GM12878 (cell line): ENCODE measurements at regions not wholly inside any gene's neighbourhood (a gene's known extent, or its start where the extent isn't known, plus 50 kb on each side); places are given as distances from the start of the nearest gene placed in this dataset.

Experiments
- ATAC-seq: fragments of 200-7000 bp; cut with Tn5 transposase; 3 replicates; pipeline ENCODE4 v1.9.1; 2020; ENCODE audit warnings: mild to moderate bottlenecking, moderate library complexity
- BruUV-seq: library from RNA; stranded (reverse); fragments of 400-500 nt; replicated peaks from 2 replicates; lab custom pipeline; 2021; lab: Mats Ljungman, UMichigan
- CTCF ChIA-PET: fragments of 300-600 bp; sonication (Branson Sonifier 250); formaldehyde crosslinking; extraction: SDS; loops from one replicate; lab custom pipeline; 2021; ENCODE audit warnings: inconsistent platforms; lab: Yijun Ruan, JAX
- POLR2A ChIA-PET: fragments of 350-600 bp; formaldehyde crosslinking; extraction: SDS; loops from one replicate; lab custom pipeline; 2021; ENCODE audit warnings: inconsistent platforms; lab: Charles Lee
- RAD21 ChIA-PET: fragments of 300-600 bp; sonication (Branson Sonifier 250); formaldehyde crosslinking; loops from one replicate; lab custom pipeline; 2023; ENCODE audit warnings: antibody characterized with exemption; ENCODE audit not compliant: unreplicated experiment; lab: Charles Lee
- SMC1A ChIA-PET: fragments of 300-600 bp; sonication (Branson Sonifier 250); formaldehyde crosslinking; loops from one replicate; lab custom pipeline; 2023; ENCODE audit not compliant: unreplicated experiment, uncharacterized antibody; lab: Charles Lee
- DNase-seq: peaks from one replicate; pipeline ENCODE4 v3.0.0-alpha.2; 2011; ENCODE audit warnings: low read depth, low spot score
- FAIRE-seq: peaks from 3 replicates; lab custom pipeline; 2011; peaks lifted over from hg19 to GRCh38; lab: Jason Lieb, UNC
- H2AFZ ChIP-seq: 2 replicates; pipeline ENCODE4 v1.6.0; 2011; ENCODE audit warnings: low read depth, low read length, control low read depth; ENCODE audit not compliant: control insufficient read depth
- H3K27ac ChIP-seq: 2 replicates; pipeline ENCODE4 v1.5.1; 2011; ENCODE audit warnings: control low read depth; ENCODE audit not compliant: control insufficient read depth, insufficient read depth
- H3K27me3 ChIP-seq, 2 experiments: replicated peaks in 1 of 2; 2 replicates each; pipeline versions ENCODE4 v1.6.0 to v1.6.1; 2011; ENCODE audit warnings: low read length in 1 of 2; ENCODE audit not compliant: control insufficient read depth in 2 of 2, insufficient read depth in 2 of 2
- H3K36me3 ChIP-seq, 2 experiments: 2 replicates each; pipeline ENCODE4 v1.5.1; 2011; ENCODE audit warnings: low read length in 1 of 2; ENCODE audit not compliant: control insufficient read depth in 2 of 2, insufficient read depth in 2 of 2
- H3K4me1 ChIP-seq: 2 replicates; pipeline ENCODE4 v1.6.1; 2011; ENCODE audit warnings: mild to moderate bottlenecking, low read length, moderate library complexity, mixed read lengths; ENCODE audit not compliant: control insufficient read depth, insufficient read depth
- H3K4me2 ChIP-seq: 2 replicates; pipeline ENCODE4 v1.6.0; 2011; ENCODE audit warnings: control low read depth; ENCODE audit not compliant: control insufficient read depth, insufficient read depth
- H3K4me3 ChIP-seq: fragments of 200-600 bp; sonication (generic); 2 replicates; pipeline ENCODE4 v1.5.1; 2016
- H3K79me2 ChIP-seq: 2 replicates; pipeline ENCODE4 v1.6.0; 2011; ENCODE audit warnings: low read length; ENCODE audit not compliant: control insufficient read depth, insufficient read depth
- H3K9ac ChIP-seq: 2 replicates; pipeline ENCODE4 v1.8.0; 2011; ENCODE audit warnings: low read length, control low read depth, mixed read lengths; ENCODE audit not compliant: control insufficient read depth, insufficient read depth
- H3K9me3 ChIP-seq: replicated peaks from 3 replicates; pipeline ENCODE4 v1.5.1; 2011; ENCODE audit warnings: mild to moderate bottlenecking, low read length; ENCODE audit not compliant: control insufficient read depth, insufficient read depth
- H4K20me1 ChIP-seq: 2 replicates; pipeline ENCODE4 v1.6.0; 2011; ENCODE audit not compliant: control insufficient read depth, insufficient read depth
- ATF2 ChIP-seq: IDR thresholded peaks from 2 replicates; pipeline ENCODE4 v1.6.1; 2012; ENCODE audit warnings: low read length, inconsistent platforms
- FOXK2 ChIP-seq: fragments of 450-650 bp; IDR thresholded peaks from 2 replicates; pipeline ENCODE4 v1.6.1; 2017; ENCODE audit warnings: mild to moderate bottlenecking, moderate library complexity
- NRF1 ChIP-seq: conservative IDR thresholded peaks from 2 replicates; pipeline ENCODE4 v1.6.1; 2011; ENCODE audit warnings: mild to moderate bottlenecking, low read depth, low read length, improper control_type of control experiment
- POLR2AphosphoS5 ChIP-seq: IDR thresholded peaks from 2 replicates; pipeline ENCODE4 v1.6.1; 2011; ENCODE audit warnings: mild to moderate bottlenecking, low read length, inconsistent platforms
- RCOR1 ChIP-seq: conservative IDR thresholded peaks from 2 replicates; pipeline ENCODE4 v1.6.1; 2012; ENCODE audit warnings: low read depth, low read length, improper control_type of control experiment
- SMC3 ChIP-seq: IDR thresholded peaks from 2 replicates; pipeline ENCODE4 v1.6.1; 2011; ENCODE audit warnings: low read length, improper control_type of control experiment, borderline replicate concordance
- TCF12 ChIP-seq: IDR thresholded peaks from 2 replicates; pipeline ENCODE4 v1.6.1; 2011; ENCODE audit warnings: low read depth, mild to moderate bottlenecking, low read length
- WRNIP1 ChIP-seq: IDR thresholded peaks from 2 replicates; pipeline ENCODE4 v1.6.1; 2011; ENCODE audit warnings: low read depth, low read length, improper control_type of control experiment, borderline replicate concordance
- ZBTB40 ChIP-seq: fragments of 450-650 bp; IDR thresholded peaks from 2 replicates; pipeline ENCODE4 v1.6.1; 2016; ENCODE audit warnings: mild to moderate bottlenecking, moderate library complexity, borderline replicate concordance
- WGBS: methylation state at CpG from one replicate; pipeline ENCODE4 v1.1.6; 2016; ENCODE audit warnings: low lambda C conversion rate; ENCODE audit not compliant: insufficient replicate concordance, insufficient coverage; ENCODE audit errors: missing lambda C conversion rate; 5-methylcytosine and 5-hydroxymethylcytosine counted together
- in situ Hi-C: fragments of 300-500 bp; cut with MboI; formaldehyde crosslinking; loops from 9 replicates; pipeline ENCODE4 v1.14.3; 2018; ENCODE audit warnings: mixed read lengths
- intact Hi-C: fragments of 100-400 bp; cut with micrococcal nuclease; formaldehyde crosslinking; loops from one replicate; pipeline ENCODE4 v1.14.2; 2022; ENCODE audit not compliant: unreplicated experiment

- 20% methylated on average over 5 of the region's 5 CpGs for WGBS
- in situ Hi-C loops, result no loop called here
- RAD21 ChIA-PET, result no interaction called here
- TF ChIP-seq SMC3 (no peak), POLR2AphosphoS5 (no peak), WRNIP1 (no peak)
- H3K4me3 ChIP-seq, result no peak overlapping the region
- DNase-seq (no peak), FAIRE-seq (no peak), ATAC-seq (no peak)
- no peaks in the 10 kb centered on the region for H3K79me2 ChIP-seq
- H3K4me1 ChIP-seq, result no peaks in the 10 kb centered on the region
- no TSS peak for BruUV-seq
- POLR2A ChIA-PET, result no interaction called here
- intact Hi-C loops, result no loop called here
- CTCF ChIA-PET, result interaction anchor here (1.2 kb wide), 1 partner anchor 34 kb away, joined by 4 read pairs; no protein-coding TSS in a partner anchor
- no peak overlapping the region for H3K4me2 ChIP-seq
- H4K20me1 ChIP-seq, result no peaks in the 10 kb centered on the region
- H3K9ac ChIP-seq, result no peak overlapping the region
- no peaks in the 10 kb centered on the region for H3K9me3 ChIP-seq
- no peaks in the 10 kb centered on the region for H3K27me3 ChIP-seq
- SMC1A ChIA-PET, result no interaction called here
- no peak overlapping the region for H2AFZ ChIP-seq
- no peak overlapping the region for H3K27ac ChIP-seq
- H3K36me3 ChIP-seq, result no peaks in the 10 kb centered on the region
These were observed 374.3 kb upstream of the TGFBR2 start for GRCh38 chr3:30232142-30232541.

GRCh38 chr3:30233913-30234646 is 372.3 kb upstream of the TGFBR2 start:
- ATAC-seq, result no peak
- in situ Hi-C loops (no loop called here), intact Hi-C loops (no loop called here)
- no peak overlapping the region for H3K4me3 ChIP-seq
- no peaks in the 10 kb centered on the region for H3K27me3 ChIP-seq
- H3K36me3 ChIP-seq, result no peaks in the 10 kb centered on the region
- H3K4me2 ChIP-seq, result no peak overlapping the region
- 42% methylated on average over 2 of the region's 2 CpGs for WGBS
- ChIA-PET SMC1A (no interaction called here), RAD21 (no interaction called here), POLR2A (no interaction called here), CTCF (interaction anchor here (0.5 kb wide), 1 partner anchor 402 kb away, joined by 3 read pairs; no protein-coding TSS in a partner anchor)
- FAIRE-seq, result no peak
- H3K9ac ChIP-seq, result no peak overlapping the region
- no peak for DNase-seq
- no peak overlapping the region for H3K27ac ChIP-seq
- BruUV-seq, result no TSS peak
- no peaks in the 10 kb centered on the region for H3K9me3 ChIP-seq
- no peaks in the 10 kb centered on the region for H3K4me1 ChIP-seq
- H2AFZ ChIP-seq, result no peak overlapping the region
- no peaks in the 10 kb centered on the region for H4K20me1 ChIP-seq
- H3K79me2 ChIP-seq, result no peaks in the 10 kb centered on the region
- no peak for TF ChIP-seq TCF12
- no peak for TF ChIP-seq RCOR1
- TF ChIP-seq ATF2, result no peak
- no peak for TF ChIP-seq ZBTB40
- no peak for TF ChIP-seq NRF1
- TF ChIP-seq FOXK2, result no peak
